ENCODE measurements at regions not wholly inside any gene's neighbourhood (a gene's known extent, or its start where the extent isn't known, plus 50 kb on each side); places are given as distances from the start of the nearest gene placed in this dataset.

DNA sequence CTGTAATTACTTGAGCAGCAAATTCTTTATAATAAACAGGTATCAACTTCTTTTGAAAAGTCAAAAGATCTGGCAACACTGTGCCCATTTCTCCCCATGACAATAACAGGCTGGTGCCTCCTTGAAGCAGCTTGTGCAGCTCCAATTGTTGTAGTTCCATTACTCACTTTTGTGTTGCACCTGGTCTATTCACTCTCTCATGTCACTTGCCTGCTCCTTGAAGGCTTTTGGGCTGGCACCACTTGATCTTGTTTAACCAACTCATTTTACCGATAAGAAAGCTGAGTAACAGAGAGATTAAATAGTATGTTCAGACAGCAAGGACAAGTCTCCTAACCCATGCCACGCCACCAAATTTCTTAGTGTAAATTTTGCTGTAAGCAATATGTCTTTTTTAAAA lies 314.5 kb downstream of the OSR1 start:
- no peak overlapping the region for H3K4me3 ChIP-seq (replicated peaks; ENCODE audit: low read depth, low read length)
- TF ChIP-seq, protein P1, sequence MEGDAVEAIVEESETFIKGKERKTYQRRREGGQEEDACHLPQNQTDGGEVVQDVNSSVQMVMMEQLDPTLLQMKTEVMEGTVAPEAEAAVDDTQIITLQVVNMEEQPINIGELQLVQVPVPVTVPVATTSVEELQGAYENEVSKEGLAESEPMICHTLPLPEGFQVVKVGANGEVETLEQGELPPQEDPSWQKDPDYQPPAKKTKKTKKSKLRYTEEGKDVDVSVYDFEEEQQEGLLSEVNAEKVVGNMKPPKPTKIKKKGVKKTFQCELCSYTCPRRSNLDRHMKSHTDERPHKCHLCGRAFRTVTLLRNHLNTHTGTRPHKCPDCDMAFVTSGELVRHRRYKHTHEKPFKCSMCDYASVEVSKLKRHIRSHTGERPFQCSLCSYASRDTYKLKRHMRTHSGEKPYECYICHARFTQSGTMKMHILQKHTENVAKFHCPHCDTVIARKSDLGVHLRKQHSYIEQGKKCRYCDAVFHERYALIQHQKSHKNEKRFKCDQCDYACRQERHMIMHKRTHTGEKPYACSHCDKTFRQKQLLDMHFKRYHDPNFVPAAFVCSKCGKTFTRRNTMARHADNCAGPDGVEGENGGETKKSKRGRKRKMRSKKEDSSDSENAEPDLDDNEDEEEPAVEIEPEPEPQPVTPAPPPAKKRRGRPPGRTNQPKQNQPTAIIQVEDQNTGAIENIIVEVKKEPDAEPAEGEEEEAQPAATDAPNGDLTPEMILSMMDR (IDR thresholded peaks at IDR 0.05; ENCODE audit: low read length, missing control alignments), result no peak
- DNase-seq (ENCODE audit: low read depth), result no peak

DNA sequence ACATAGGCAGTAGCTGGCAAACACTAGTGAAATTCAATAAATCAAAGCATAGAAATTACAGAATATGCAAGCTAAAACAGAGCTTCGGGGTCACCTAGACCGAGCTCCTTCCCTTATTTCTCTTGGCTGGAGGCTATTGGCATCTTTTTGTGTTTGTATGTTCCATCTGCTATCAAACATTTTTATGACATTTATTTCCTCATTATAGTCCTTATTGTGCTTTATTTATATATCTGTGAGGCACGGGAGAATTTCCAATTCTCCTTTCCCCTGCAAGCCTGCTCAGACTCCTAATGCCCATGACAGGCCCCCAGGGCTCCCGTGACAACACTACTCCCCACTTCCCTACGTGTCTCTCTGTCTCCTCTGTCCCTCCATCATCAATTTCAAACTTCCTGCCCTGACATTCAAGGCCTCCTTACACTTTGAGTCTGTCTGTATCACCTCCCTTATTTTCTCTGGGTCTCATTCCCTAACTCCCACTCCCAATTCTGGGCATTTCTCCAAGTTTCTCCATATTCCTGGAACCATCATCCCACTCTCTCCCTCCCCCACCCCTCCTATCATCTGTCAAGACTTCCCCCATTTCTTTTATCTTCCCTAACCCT lies 316.9 kb downstream of the OSR1 start:
- peak; percentile 42 for DNase-seq (ENCODE audit: low read depth)
- H3K4me3 ChIP-seq (replicated peaks; ENCODE audit: low read depth, low read length), result no peak overlapping the region
- TF ChIP-seq, protein P1 (IDR thresholded peaks at IDR 0.05; ENCODE audit: low read length, missing control alignments), result no peak

DNA sequence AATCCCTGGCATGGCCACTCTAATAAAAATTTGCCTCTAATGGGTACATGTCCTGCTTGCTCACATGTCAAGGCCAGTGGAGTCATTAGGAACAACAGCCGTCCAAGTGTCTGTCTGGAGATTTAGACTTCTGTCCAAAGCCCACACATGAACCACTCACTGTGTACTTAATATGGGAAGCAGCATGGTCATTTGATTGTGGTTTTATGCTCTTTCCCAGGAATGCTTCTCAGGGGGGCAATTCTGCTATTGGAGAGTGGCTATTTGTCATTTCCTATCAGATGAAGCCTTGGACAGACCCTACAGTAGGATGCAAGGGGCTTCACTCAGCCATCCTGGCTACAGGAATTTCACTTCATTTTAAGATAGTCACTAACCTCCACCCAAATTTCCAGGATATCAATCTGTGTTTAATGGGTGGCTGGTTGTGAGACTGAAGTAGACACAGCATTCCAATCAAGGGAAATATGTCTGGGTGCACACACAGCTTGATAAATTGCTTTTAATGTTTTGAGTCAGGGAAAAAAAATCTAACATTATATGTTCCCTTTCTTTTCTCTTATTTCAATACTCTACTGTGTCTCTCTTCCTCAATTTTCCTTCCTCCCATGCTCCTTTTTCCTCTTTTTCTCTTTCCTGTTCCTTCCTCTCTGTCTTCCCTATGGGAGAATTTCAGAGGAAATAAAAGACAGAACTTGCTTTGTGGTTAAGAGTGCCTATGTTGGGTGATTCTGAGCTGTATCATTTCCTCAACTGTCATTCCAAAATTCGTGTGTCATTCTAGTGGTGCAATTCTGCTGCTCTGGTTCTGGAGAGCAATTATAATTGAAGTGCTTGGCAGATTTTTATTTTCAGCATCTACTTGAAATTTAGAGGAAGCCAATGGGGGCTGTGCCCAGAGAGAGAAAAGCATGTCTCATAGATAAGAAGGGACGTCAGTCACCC lies 320.1 kb downstream of the OSR1 start:
- TF ChIP-seq, protein P1 (IDR thresholded peaks at IDR 0.05; ENCODE audit: low read length, missing control alignments), result no peak
- peak; percentile 80 for DNase-seq (ENCODE audit: low read depth)
- no peak overlapping the region for H3K4me3 ChIP-seq (replicated peaks; ENCODE audit: low read depth, low read length)

DNA sequence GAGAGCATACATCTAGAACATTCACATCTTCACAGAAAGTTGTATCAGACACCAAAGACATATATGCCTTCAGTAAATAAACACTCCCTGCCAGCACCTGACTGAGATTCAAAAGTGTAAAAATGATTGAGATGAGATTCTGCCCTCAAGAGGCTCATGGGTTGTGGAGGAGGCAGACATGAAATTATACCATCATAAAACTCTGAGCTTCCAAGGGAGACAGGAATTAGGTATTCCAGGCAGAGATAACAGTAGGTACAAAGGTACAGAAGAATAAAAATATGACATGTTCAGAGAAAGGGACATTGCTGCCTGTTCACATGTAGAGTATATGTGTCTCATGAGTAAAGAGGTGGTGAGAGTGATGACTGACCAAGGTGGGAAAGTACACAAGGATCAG lies 322.3 kb downstream of the OSR1 start:
- no peak overlapping the region for H3K4me3 ChIP-seq (replicated peaks; ENCODE audit: low read depth, low read length)
- TF ChIP-seq, protein P1 (IDR thresholded peaks at IDR 0.05; ENCODE audit: low read length, missing control alignments), result no peak
- no peak for DNase-seq (ENCODE audit: low read depth)

DNA sequence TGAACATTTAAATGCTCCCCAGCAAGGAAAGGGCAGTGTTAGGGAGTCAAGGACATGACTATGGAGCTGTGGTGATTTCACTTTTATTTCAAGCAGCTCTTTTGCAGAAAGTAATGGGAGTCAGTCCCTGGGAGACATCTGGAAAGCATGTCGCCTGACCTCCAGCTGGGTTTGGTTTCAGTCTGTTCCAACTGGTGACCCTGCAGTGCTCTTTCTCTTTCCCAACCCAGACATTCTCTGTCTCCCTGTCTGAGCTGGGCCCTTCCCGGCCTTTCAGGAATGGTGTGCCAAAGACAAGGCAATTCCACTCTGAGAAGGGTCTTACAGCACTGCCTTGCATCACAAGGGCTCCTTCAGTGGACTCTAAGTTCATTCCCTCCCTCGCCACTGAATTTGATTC lies 323.2 kb downstream of the OSR1 start:
- no peak overlapping the region for H3K4me3 ChIP-seq (replicated peaks; ENCODE audit: low read depth, low read length)
- TF ChIP-seq, protein P1 (IDR thresholded peaks at IDR 0.05; ENCODE audit: low read length, missing control alignments), result no peak
- peak; percentile 40 for DNase-seq (ENCODE audit: low read depth)

DNA sequence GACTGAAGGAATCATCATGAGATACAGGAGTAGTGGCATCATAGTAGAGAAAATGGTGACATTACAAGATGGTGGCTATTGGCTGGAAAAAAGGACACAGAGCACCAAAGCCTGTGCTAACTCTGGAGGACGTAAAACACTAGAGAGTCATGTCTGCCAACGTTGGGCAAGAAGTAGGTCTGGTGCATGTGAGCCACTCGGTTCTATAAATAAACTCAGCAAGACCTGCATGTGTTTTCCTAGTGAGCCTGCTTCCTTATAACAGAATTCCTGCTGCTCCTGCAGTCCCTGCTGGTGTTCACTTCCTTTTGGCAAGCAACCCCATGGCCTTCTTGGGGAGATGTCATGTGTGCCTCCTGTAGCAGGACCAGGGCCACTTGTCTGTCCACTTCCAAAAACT lies 325.2 kb downstream of the OSR1 start:
- no peak overlapping the region for H3K4me3 ChIP-seq (replicated peaks; ENCODE audit: low read depth, low read length)
- no peak for DNase-seq (ENCODE audit: low read depth)
- TF ChIP-seq, protein P1 (IDR thresholded peaks at IDR 0.05; ENCODE audit: low read length, missing control alignments), result no peak

All from fibroblast of pulmonary artery (primary cell).